ENCODE measurements at regions not wholly inside any gene's neighbourhood (a gene's known extent, or its start where the extent isn't known, plus 50 kb on each side); places are given as distances from the start of the nearest gene placed in this dataset.

- no peaks in the 10 kb centered on the region for H3K79me2 ChIP-seq (ENCODE audit: insufficient read depth)
- H3K4me3 ChIP-seq (ENCODE audit: low read depth in 2 of 2, low read length in 1 of 2): no peak overlapping the region
- H3K9me2 ChIP-seq: no peaks in the 10 kb centered on the region
- POLR2A ChIA-PET: no interaction called here
- H3K4me1 ChIP-seq (ENCODE audit: control insufficient read depth in 1 of 2, insufficient read depth in 2 of 2, low read depth in 1 of 2, low read length in 1 of 2): peaks cover 3 to 14% of the 10 kb centered on the region in 2 experiments; a peak in 3 of 4 replicates
- peaks cover 20% of the 10 kb centered on the region for H3F3A ChIP-seq (replicated peaks; ENCODE audit: insufficient read depth)
- H3K36me3 ChIP-seq (replicated peaks in 1 of 2; ENCODE audit: control insufficient read depth in 1 of 2, insufficient read depth in 2 of 2, low read length in 1 of 2): no peaks in the 10 kb centered on the region
- no peak overlapping the region for H3K4me2 ChIP-seq
- no peak for DNase-seq
- 60% methylated on average over 4 of the region's 4 CpGs for WGBS (ENCODE audit: low lambda C conversion rate)
- H3K27ac ChIP-seq (ENCODE audit: low read depth in 2 of 2, low read length in 1 of 2): no peak overlapping the region
- H3K9me3 ChIP-seq: no peaks in the 10 kb centered on the region
- H4K20me1 ChIP-seq (ENCODE audit: insufficient read depth): no peaks in the 10 kb centered on the region
- no peak overlapping the region for H3K9ac ChIP-seq
- TF ChIP-seq PBX3 (IDR thresholded peaks at IDR 0.05): no peak
- no peak for TF ChIP-seq EZH2phosphoT487 (IDR thresholded peaks at IDR 0.05; ENCODE audit: borderline replicate concordance, low read depth)
- TF ChIP-seq FOXM1 (IDR thresholded peaks at IDR 0.05; ENCODE audit: low read depth): no peak
- no peak for TF ChIP-seq MAX (IDR thresholded peaks at IDR 0.05; ENCODE audit: low read depth)
- no peak for TF ChIP-seq NFIC (IDR thresholded peaks at IDR 0.05; ENCODE audit: borderline replicate concordance)
- TF ChIP-seq NRF1 (IDR thresholded peaks at IDR 0.05; ENCODE audit: low read depth, low read length): no peak
- no peak for TF ChIP-seq GABPA (IDR thresholded peaks at IDR 0.05; ENCODE audit: low read depth)
- TF ChIP-seq JUND (IDR thresholded peaks at IDR 0.05): no peak
- no peak for TF ChIP-seq RXRA (IDR thresholded peaks at IDR 0.05; ENCODE audit: borderline replicate concordance, low read depth)
- H3K27me3 ChIP-seq (ENCODE audit: insufficient read depth): no peaks in the 10 kb centered on the region
- no peak overlapping the region for H2AFZ ChIP-seq (ENCODE audit: low read depth)
- CTCF ChIA-PET: no interaction called here
Measured at GRCh38 chr1:185369786-185370185, 52.7 kb upstream of the IVNS1ABP start.

- Histone ChIP-seq H3K9ac (no peak overlapping the region), H3K36me3 (replicated peaks in 1 of 2; ENCODE audit: control insufficient read depth in 1 of 2, insufficient read depth in 2 of 2, low read length in 1 of 2) (no peaks in the 10 kb centered on the region), H3K4me1 (ENCODE audit: control insufficient read depth in 1 of 2, insufficient read depth in 2 of 2, low read depth in 1 of 2, low read length in 1 of 2) (peaks cover 3 to 8% of the 10 kb centered on the region in 2 experiments; a peak in 3 of 4 replicates), H3K27me3 (ENCODE audit: insufficient read depth) (no peaks in the 10 kb centered on the region), H3K4me2 (no peak overlapping the region), H3K9me3 (no peaks in the 10 kb centered on the region), H3F3A (replicated peaks; ENCODE audit: insufficient read depth) (peaks cover 13% of the 10 kb centered on the region), H3K79me2 (ENCODE audit: insufficient read depth) (no peaks in the 10 kb centered on the region), H3K27ac (ENCODE audit: low read depth in 2 of 2, low read length in 1 of 2) (no peak overlapping the region), H3K4me3 (ENCODE audit: low read depth in 2 of 2, low read length in 1 of 2) (no peak overlapping the region), H4K20me1 (ENCODE audit: insufficient read depth) (no peaks in the 10 kb centered on the region), H2AFZ (ENCODE audit: low read depth) (no peak overlapping the region), H3K9me2 (no peaks in the 10 kb centered on the region)
- WGBS (ENCODE audit: low lambda C conversion rate): 66% methylated on average over 1 of the region's 1 CpG
- ChIA-PET POLR2A (no interaction called here), CTCF (no interaction called here)
- no peak for DNase-seq
- TF ChIP-seq RCOR1 (IDR thresholded peaks at IDR 0.05; ENCODE audit: low read length): no peak
- TF ChIP-seq PBX3 (IDR thresholded peaks at IDR 0.05): no peak
- TF ChIP-seq FOSL2 (IDR thresholded peaks at IDR 0.05; ENCODE audit: borderline replicate concordance, low read depth): no peak
- TF ChIP-seq TAF1 (IDR thresholded peaks at IDR 0.05; ENCODE audit: borderline replicate concordance, low read depth, low read length): no peak
- TF ChIP-seq USF1 (IDR thresholded peaks at IDR 0.05; ENCODE audit: borderline replicate concordance, low read depth): no peak
- TF ChIP-seq RAD21 (IDR thresholded peaks at IDR 0.05; ENCODE audit: low read length): no peak
- no peak for TF ChIP-seq EP300 (IDR thresholded peaks at IDR 0.05; ENCODE audit: borderline replicate concordance in 1 of 2, low read depth in 1 of 2, low read length in 1 of 2)
- no peak for TF ChIP-seq EZH2phosphoT487 (IDR thresholded peaks at IDR 0.05; ENCODE audit: borderline replicate concordance, low read depth)
- no peak for TF ChIP-seq MEF2A (IDR thresholded peaks at IDR 0.05; ENCODE audit: borderline replicate concordance, low read depth)
- no peak for TF ChIP-seq RFX5 (IDR thresholded peaks at IDR 0.05; ENCODE audit: low read length)
- TF ChIP-seq MXI1 (IDR thresholded peaks at IDR 0.05; ENCODE audit: low read depth, low read length): no peak
- TF ChIP-seq TCF12 (IDR thresholded peaks at IDR 0.05): no peak
- no peak for TF ChIP-seq GABPA (IDR thresholded peaks at IDR 0.05; ENCODE audit: low read depth)
Measured at GRCh38 chr1:185368913-185369491, 52.0 kb upstream of the IVNS1ABP start.
